ENCODE measurements at regions not wholly inside any gene's neighbourhood (a gene's known extent, or its start where the extent isn't known, plus 50 kb on each side); places are given as distances from the start of the nearest gene placed in this dataset.

DNA sequence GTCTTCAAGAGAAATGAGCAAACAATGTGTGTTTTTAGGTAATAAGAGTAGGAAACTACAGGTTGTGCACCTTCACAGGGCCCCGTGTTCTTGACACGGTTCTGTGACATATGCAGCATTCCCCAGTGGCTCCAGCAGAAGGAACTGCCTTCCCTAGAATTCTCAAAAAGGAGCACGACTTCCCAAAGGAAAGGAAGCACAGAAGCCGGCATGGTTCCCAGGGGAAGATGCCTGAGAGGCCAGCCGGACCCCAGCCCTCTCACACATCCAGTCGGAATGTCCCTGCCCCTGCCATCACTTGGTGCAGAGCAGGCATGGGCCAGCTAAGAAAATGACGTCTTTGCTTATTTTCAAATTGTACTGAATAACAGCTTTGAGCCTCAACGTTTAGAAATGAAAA is 187.3 kb upstream of the NSMCE3 start:
- H3K4me3 ChIP-seq (replicated peaks; ENCODE audit: low read depth, low read length): no peak overlapping the region
- DNase-seq (ENCODE audit: low read depth): no peak
- TF ChIP-seq, protein P1, sequence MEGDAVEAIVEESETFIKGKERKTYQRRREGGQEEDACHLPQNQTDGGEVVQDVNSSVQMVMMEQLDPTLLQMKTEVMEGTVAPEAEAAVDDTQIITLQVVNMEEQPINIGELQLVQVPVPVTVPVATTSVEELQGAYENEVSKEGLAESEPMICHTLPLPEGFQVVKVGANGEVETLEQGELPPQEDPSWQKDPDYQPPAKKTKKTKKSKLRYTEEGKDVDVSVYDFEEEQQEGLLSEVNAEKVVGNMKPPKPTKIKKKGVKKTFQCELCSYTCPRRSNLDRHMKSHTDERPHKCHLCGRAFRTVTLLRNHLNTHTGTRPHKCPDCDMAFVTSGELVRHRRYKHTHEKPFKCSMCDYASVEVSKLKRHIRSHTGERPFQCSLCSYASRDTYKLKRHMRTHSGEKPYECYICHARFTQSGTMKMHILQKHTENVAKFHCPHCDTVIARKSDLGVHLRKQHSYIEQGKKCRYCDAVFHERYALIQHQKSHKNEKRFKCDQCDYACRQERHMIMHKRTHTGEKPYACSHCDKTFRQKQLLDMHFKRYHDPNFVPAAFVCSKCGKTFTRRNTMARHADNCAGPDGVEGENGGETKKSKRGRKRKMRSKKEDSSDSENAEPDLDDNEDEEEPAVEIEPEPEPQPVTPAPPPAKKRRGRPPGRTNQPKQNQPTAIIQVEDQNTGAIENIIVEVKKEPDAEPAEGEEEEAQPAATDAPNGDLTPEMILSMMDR (IDR thresholded peaks at IDR 0.05; ENCODE audit: low read length, missing control alignments): no peak

DNA sequence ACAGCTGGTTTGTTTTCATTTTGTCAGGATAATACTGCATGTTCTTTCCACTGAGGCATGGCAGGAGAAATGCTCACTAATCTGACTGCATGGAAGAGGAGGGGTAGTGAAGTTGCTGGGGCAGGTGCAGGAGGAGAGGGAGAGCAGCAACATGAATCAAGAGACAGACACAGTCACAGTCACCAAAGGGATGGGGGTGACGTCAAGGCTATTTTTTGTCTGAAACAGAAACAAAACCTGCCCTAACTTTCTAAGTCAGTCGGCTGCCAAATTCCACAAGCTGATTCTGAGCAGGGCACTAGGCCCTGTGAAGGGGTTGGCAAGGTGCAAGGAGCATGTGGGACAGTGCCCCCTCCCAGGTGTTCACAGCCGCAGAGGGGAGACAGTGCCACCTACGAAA is 186.6 kb upstream of the NSMCE3 start:
- H3K4me3 ChIP-seq (replicated peaks; ENCODE audit: low read depth, low read length): no peak overlapping the region
- TF ChIP-seq, protein P1 (IDR thresholded peaks at IDR 0.05; ENCODE audit: low read length, missing control alignments): no peak
- no peak for DNase-seq (ENCODE audit: low read depth)

DNA sequence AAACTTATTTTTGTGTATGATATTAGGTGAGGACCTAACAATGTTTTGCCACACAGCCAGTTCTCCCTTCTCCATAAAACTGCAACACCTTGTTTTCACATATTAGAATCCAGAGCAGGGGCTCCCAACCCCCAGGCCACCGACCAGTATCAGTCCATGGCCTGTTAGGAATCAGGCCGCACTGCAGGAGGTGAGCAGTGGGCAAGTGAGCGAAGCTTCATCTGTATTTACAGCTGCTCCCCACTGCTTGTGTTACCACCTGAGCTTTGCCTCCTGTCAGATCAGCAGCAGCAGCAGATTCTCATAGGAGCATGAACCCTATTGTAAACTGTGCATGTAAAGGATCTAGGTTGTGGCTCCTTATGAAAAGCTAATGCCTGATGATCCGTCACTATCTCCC is 185.9 kb upstream of the NSMCE3 start:
- TF ChIP-seq, protein P1 (IDR thresholded peaks at IDR 0.05; ENCODE audit: low read length, missing control alignments): no peak
- no peak overlapping the region for H3K4me3 ChIP-seq (replicated peaks; ENCODE audit: low read depth, low read length)
- DNase-seq (ENCODE audit: low read depth): no peak

DNA sequence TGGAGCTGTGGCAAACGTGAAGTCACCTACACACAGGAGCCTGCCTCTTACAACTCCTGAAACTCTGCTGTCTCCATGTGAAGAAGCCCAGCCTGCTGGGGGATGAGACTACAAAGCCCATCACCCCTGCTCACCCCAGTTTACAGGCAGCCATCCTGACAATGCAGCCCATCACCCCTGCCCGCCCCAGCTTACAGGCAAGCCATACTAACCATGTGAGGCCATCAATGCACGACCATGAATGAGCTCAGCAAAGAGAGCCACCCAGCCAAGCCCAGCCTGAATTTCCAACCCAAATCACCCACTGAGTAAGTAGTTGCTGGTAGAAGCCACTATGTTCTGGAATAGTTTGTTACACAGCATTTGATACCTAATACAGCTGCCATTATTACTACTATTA is 185.4 kb upstream of the NSMCE3 start:
- TF ChIP-seq, protein P1 (IDR thresholded peaks at IDR 0.05; ENCODE audit: low read length, missing control alignments): no peak
- H3K4me3 ChIP-seq (replicated peaks; ENCODE audit: low read depth, low read length): no peak overlapping the region
- no peak for DNase-seq (ENCODE audit: low read depth)

DNA sequence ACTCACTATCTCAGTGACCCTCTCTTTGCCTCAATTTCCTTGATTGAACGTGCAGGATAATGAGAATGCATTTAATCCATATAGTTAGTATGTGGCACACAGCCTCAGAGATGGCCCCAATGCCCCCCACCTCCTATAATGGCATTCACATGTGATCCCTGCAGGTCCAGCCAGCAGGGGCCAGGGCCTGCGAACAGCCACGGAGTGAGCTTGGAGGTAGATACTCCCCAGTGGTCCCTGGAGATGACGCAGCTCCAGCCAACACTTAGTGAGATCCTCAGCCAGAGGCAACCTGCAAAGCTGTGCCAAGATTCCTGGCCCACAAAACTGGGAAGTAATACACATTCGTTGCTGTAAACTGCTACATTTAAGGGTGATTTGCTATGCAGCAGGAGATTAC is 184.9 kb upstream of the NSMCE3 start:
- TF ChIP-seq, protein P1 (IDR thresholded peaks at IDR 0.05; ENCODE audit: low read length, missing control alignments): no peak
- DNase-seq (ENCODE audit: low read depth): no peak
- H3K4me3 ChIP-seq (replicated peaks; ENCODE audit: low read depth, low read length): no peak overlapping the region

DNA sequence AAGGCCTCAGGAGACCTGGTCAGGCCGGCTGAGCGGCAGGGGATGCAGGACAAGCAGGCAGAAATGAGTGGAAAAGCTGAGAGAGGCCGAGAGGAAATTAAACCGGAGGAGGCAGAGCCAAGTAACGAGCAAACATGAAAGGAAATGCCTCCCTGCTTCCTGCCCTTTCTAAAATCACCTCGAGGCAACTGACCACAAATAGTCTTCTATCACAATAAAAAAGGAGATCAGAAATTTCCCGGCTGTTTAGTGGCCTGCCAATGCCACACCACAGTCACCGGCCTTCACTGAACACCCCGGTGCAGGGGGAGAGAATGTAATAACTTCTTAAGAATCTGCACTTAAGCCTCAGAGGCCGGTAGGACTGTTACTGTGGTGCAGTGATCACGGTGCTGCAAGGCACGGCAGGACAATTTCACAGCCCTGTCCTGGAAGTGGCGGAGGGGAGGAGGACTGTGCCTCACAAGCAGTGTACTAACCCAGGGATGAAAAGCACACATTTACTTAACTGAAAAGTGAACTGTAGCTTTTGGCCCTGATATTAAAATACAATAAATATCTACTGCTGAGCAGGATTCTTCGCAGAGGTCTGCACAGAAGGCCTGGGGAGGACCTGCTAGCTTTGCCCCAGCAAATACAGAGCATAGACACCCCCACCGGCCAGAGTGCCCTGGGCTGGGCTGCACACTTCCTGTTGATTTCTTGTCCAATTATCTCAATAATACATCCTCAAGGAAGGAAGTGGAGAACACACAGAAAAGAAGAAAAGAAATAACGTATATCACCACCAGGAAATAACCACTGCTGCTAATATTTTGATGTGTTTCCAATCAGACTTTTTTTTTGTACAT is 183.5 kb upstream of the NSMCE3 start:
- TF ChIP-seq, protein P1 (IDR thresholded peaks at IDR 0.05; ENCODE audit: low read length, missing control alignments): no peak
- DNase-seq (ENCODE audit: low read depth): peak; percentile 1
- no peak overlapping the region for H3K4me3 ChIP-seq (replicated peaks; ENCODE audit: low read depth, low read length)

Measured in fibroblast of pulmonary artery (primary cell).